ENCODE measurements at regions not wholly inside any gene's neighbourhood (a gene's known extent, or its start where the extent isn't known, plus 50 kb on each side); places are given as distances from the start of the nearest gene placed in this dataset.
"Not testable (repeated sequence)": the region's sequence is repeated elsewhere in the genome, so short reads cannot be mapped to it uniquely, and the experiment has no call there.

- DNase-seq (no peak), ATAC-seq (no peak)
- Mint-ChIP-seq H3K27me3 (no peaks in the 10 kb centered on the region), H3K36me3 (ENCODE audit: low read depth) (no peaks in the 10 kb centered on the region), H3K4me1 (no peaks in the 10 kb centered on the region), H3K9me3 (no peaks in the 10 kb centered on the region), H3K27ac (no peak overlapping the region), H3K4me3 (no peak overlapping the region)
Observed at GRCh38 chr10:22805304-22805703, 90.9 kb upstream of the PIP4K2A start.

DNA sequence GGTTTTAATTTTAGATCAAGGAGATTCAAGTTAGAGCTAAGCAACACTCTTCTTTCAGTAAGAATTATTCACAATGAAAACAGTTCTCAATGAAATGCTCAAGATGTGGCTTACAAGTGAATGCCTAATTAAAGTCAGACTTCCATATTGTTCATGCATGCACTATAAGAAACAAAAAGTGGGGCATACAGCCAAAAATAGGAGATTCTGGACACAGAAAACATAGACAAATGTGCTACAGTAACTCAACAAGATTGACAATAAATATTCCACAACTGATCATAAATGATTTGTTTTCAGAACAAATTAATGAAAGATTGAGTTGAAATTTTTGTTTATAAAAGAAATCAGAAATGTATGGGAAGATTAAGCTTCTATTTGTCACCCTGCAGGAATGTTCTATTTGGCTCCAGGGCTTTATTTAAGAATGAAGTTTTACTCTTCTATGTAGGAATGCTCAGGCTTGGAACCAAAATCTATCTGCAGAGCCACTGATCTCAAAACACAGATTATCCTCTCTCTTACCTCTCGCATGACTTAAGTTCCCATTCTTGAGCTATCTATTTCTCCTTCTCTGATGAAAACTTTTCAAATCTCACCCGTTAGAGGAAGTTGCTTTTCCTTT, 89.0 kb upstream of the PIP4K2A start:
- no peaks in the 10 kb centered on the region for H3K36me3 Mint-ChIP-seq (ENCODE audit: low read depth)
- DNase-seq: no peak
- H3K4me1 Mint-ChIP-seq: no peaks in the 10 kb centered on the region
- H3K9me3 Mint-ChIP-seq: no peaks in the 10 kb centered on the region
- H3K4me3 Mint-ChIP-seq: no peak overlapping the region
- no peaks in the 10 kb centered on the region for H3K27me3 Mint-ChIP-seq
- H3K27ac Mint-ChIP-seq: no peak overlapping the region
- ATAC-seq: no peak

GRCh38 chr10:22801785-22802184, 87.4 kb upstream of the PIP4K2A start:
- H3K4me3 Mint-ChIP-seq: no peak overlapping the region
- DNase-seq (no peak), ATAC-seq (no peak)
- H3K27me3 Mint-ChIP-seq: no peaks in the 10 kb centered on the region
- no peak overlapping the region for H3K27ac Mint-ChIP-seq
- no peaks in the 10 kb centered on the region for H3K36me3 Mint-ChIP-seq (ENCODE audit: low read depth)
- H3K9me3 Mint-ChIP-seq: peaks cover 3% of the 10 kb centered on the region
- H3K4me1 Mint-ChIP-seq: no peaks in the 10 kb centered on the region

DNA sequence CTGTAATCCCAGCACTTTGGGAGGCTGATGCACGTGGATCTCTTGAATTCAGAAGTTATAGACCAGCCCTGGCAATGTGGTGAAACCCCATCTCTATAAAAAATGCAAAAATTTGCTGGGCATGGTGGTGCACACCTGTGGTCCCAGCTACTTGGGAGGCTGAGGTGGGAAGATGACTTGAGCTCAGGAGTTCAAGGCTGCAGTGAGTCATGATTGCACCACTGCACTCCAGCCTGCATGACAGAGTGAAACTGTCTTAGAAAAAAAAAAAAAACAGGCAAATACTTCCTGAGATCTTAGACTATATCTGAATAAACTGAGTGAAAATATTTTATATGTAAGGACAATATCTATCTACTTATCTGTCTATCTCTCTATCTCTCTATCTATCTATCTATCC, 83.4 kb upstream of the PIP4K2A start:
- not testable (repeated sequence) for ATAC-seq; H3K36me3 Mint-ChIP-seq (ENCODE audit: low read depth); H3K27ac Mint-ChIP-seq; H3K4me1 Mint-ChIP-seq; DNase-seq; H3K9me3 Mint-ChIP-seq; H3K4me3 Mint-ChIP-seq; H3K27me3 Mint-ChIP-seq

GRCh38 chr10:22795546-22795945, 81.2 kb upstream of the PIP4K2A start:
- peaks cover 3% of the 10 kb centered on the region for H3K9me3 Mint-ChIP-seq
- no peaks in the 10 kb centered on the region for H3K4me1 Mint-ChIP-seq
- no peaks in the 10 kb centered on the region for H3K27me3 Mint-ChIP-seq
- no peak for ATAC-seq
- DNase-seq: no peak
- H3K36me3 Mint-ChIP-seq (ENCODE audit: low read depth): no peaks in the 10 kb centered on the region
- no peak overlapping the region for H3K27ac Mint-ChIP-seq
- H3K4me3 Mint-ChIP-seq: no peak overlapping the region

DNA sequence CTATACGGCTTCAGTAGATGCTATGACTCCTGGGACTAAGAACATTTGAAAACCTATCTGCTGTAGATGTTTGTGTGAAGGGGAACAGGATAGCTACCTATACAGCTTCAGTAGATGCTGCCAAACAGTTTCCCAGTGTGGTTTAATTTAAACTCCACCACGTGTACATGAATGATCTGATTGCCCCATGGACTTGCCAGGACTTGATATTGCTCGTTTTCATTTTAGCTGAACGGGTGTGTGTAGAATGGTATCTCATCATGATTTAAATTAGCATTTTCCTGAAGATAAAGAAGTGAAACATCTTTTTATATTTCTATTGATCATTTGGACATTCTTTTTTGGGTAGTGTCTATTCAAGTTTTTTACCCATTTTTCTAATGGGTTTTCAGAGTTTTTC, 77.8 kb upstream of the PIP4K2A start:
- ATAC-seq (no peak), DNase-seq (no peak)
- no peak overlapping the region for H3K4me3 Mint-ChIP-seq
- H3K27ac Mint-ChIP-seq: no peak overlapping the region
- no peaks in the 10 kb centered on the region for H3K36me3 Mint-ChIP-seq (ENCODE audit: low read depth)
- no peaks in the 10 kb centered on the region for H3K4me1 Mint-ChIP-seq
- no peaks in the 10 kb centered on the region for H3K27me3 Mint-ChIP-seq
- H3K9me3 Mint-ChIP-seq: no peaks in the 10 kb centered on the region

DNA sequence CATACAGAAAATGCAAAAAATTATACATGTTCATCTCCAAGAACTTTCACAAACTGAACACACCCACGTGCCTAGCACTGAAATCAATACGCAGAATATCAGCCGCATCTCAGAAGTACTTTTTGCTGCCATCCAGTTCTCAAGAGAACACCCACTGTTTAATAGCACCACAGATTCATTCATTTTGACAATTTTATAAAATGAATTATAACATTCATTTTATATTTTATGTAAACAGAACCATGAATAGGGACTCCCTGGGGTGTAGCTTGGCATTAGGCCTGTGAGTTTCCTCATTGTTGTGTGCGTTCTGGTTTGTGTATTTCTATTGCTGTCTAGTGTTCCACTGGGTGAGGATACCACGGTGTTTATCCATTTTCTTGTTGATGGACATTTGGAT, 77.3 kb upstream of the PIP4K2A start:
- Mint-ChIP-seq H3K9me3 (no peaks in the 10 kb centered on the region), H3K27me3 (no peaks in the 10 kb centered on the region), H3K4me1 (no peaks in the 10 kb centered on the region), H3K36me3 (ENCODE audit: low read depth) (no peaks in the 10 kb centered on the region), H3K27ac (no peak overlapping the region), H3K4me3 (no peak overlapping the region)
- ATAC-seq (no peak), DNase-seq (no peak)

- no peak for ATAC-seq
- Mint-ChIP-seq H3K4me1 (no peaks in the 10 kb centered on the region), H3K36me3 (ENCODE audit: low read depth) (no peaks in the 10 kb centered on the region), H3K27ac (no peak overlapping the region), H3K9me3 (no peaks in the 10 kb centered on the region), H3K4me3 (no peak overlapping the region), H3K27me3 (no peaks in the 10 kb centered on the region)
- no peak for DNase-seq
Observed at GRCh38 chr10:22784668-22785067, 70.3 kb upstream of the PIP4K2A start.

DNA sequence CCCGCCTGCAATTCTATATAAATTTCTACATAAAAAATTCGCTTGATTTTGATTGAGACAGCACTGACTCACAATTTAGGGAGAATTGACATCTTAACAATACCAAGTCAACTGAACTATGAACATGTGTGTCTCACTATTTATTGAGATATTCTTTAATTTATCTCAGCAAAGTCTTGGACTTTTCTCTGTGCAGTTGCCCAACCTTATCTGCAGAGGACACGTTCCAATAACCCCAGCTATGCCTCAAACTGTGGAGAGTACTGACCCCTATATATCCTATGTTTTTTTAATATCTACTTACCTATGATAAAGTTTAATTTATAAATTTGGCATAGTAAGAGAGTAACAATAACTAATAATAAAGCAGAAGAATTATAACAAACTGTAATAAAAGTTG, 69.4 kb upstream of the PIP4K2A start:
- no peaks in the 10 kb centered on the region for H3K27me3 Mint-ChIP-seq
- ATAC-seq (no peak), DNase-seq (no peak)
- no peaks in the 10 kb centered on the region for H3K36me3 Mint-ChIP-seq (ENCODE audit: low read depth)
- H3K27ac Mint-ChIP-seq: no peak overlapping the region
- no peaks in the 10 kb centered on the region for H3K4me1 Mint-ChIP-seq
- H3K4me3 Mint-ChIP-seq: no peak overlapping the region
- H3K9me3 Mint-ChIP-seq: no peaks in the 10 kb centered on the region

DNA sequence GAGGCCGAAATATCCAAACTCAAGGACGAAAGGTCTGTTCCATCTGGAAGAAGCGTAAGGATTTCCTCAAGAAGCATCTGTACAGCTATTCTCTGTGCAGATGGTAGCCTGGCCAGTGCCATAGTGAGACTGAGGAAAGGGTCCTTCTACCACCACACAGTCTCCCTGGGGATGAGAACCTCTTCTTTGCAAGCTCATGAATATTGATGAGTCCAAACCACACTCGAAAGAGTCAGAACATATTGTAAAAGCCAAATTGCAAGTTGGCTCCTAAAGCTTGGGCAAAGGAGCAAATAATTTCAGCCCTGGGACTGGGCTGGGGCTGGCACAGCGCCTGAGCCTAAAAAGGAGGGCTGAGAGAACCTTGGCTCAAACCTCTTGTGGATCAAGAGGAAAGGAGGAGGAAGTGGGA, 66.1 kb upstream of the PIP4K2A start:
- Mint-ChIP-seq H3K4me3 (no peak overlapping the region), H3K27me3 (no peaks in the 10 kb centered on the region), H3K9me3 (peaks cover 7% of the 10 kb centered on the region), H3K36me3 (ENCODE audit: low read depth) (peaks cover 5% of the 10 kb centered on the region), H3K4me1 (no peaks in the 10 kb centered on the region), H3K27ac (no peak overlapping the region)
- DNase-seq (no peak), ATAC-seq (no peak)

GRCh38 chr10:22779331-22780019, 65.1 kb upstream of the PIP4K2A start:
- Mint-ChIP-seq H3K27ac (no peak overlapping the region), H3K36me3 (ENCODE audit: low read depth) (peaks cover 5% of the 10 kb centered on the region), H3K4me3 (no peak overlapping the region), H3K9me3 (peaks cover 7% of the 10 kb centered on the region), H3K27me3 (no peaks in the 10 kb centered on the region), H3K4me1 (no peaks in the 10 kb centered on the region)
- ATAC-seq: no peak
- DNase-seq: no peak

- no peak overlapping the region for H3K27ac Mint-ChIP-seq
- no peak overlapping the region for H3K4me3 Mint-ChIP-seq
- no peaks in the 10 kb centered on the region for H3K4me1 Mint-ChIP-seq
- ATAC-seq (no peak), DNase-seq (no peak)
- H3K27me3 Mint-ChIP-seq: no peaks in the 10 kb centered on the region
- peaks cover 5% of the 10 kb centered on the region for H3K36me3 Mint-ChIP-seq (ENCODE audit: low read depth)
- peaks cover 13% of the 10 kb centered on the region for H3K9me3 Mint-ChIP-seq
Observed at GRCh38 chr10:22774102-22774501, 59.7 kb upstream of the PIP4K2A start.

DNA sequence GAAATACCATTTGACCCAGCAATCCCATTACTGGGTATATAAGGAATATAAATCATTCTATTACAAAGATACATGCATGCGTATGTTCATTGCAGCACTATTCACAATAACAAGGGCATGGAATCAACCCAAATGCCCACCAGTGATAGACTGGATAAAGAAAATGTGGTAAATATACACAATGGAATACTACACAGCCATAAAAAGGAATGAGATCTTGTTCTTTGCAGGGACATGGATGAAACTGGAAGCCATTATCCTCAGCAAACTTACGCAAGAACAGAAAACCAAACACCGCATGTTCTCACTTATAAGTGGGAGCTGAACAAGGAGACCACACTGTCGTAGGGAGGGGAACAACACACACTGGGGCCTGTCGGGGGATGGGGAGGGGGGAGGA, 57.3 kb upstream of the PIP4K2A start:
- not testable (repeated sequence) for H3K27ac Mint-ChIP-seq; H3K27me3 Mint-ChIP-seq; ATAC-seq; H3K4me3 Mint-ChIP-seq; H3K36me3 Mint-ChIP-seq (ENCODE audit: low read depth); DNase-seq; H3K4me1 Mint-ChIP-seq
- H3K9me3 Mint-ChIP-seq: peaks cover 13% of the 10 kb centered on the region

DNA sequence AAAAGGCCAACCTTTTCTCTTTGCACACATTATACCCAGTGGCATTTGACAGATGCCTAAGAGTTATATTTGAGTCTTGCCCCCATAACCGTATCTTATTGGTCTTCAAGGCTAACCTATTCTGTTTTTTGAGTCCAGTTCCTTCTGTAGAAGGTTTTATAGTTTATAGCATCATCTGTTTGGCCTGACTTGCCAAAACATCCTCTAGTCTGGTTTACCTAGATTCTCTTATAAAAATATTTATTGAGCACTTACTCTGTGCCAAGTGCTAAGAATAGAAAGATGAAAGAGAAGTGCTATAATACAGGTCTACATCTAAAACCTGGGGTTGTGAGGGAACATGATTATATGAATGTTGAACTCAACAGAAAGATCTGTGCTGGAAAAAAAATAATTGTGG, 55.9 kb upstream of the PIP4K2A start:
- H3K36me3 Mint-ChIP-seq (ENCODE audit: low read depth): no peaks in the 10 kb centered on the region
- H3K9me3 Mint-ChIP-seq: peaks cover 10% of the 10 kb centered on the region
- no peak overlapping the region for H3K27ac Mint-ChIP-seq
- H3K27me3 Mint-ChIP-seq: no peaks in the 10 kb centered on the region
- no peak overlapping the region for H3K4me3 Mint-ChIP-seq
- DNase-seq (no peak), ATAC-seq (no peak)
- H3K4me1 Mint-ChIP-seq: peaks cover 3% of the 10 kb centered on the region

GRCh38 chr10:22767859-22768258, 53.5 kb upstream of the PIP4K2A start:
- no peaks in the 10 kb centered on the region for H3K27me3 Mint-ChIP-seq
- H3K36me3 Mint-ChIP-seq (ENCODE audit: low read depth): no peaks in the 10 kb centered on the region

GRCh38 chr10:22766693-22767092, 52.3 kb upstream of the PIP4K2A start:
- H3K36me3 Mint-ChIP-seq (ENCODE audit: low read depth): no peaks in the 10 kb centered on the region
- H3K4me1 Mint-ChIP-seq: peaks cover 3% of the 10 kb centered on the region
- DNase-seq: no peak
- no peak for ATAC-seq
- no peak overlapping the region for H3K4me3 Mint-ChIP-seq
- peaks cover 10% of the 10 kb centered on the region for H3K9me3 Mint-ChIP-seq
- no peak overlapping the region for H3K27ac Mint-ChIP-seq
- no peaks in the 10 kb centered on the region for H3K27me3 Mint-ChIP-seq

More at GRCh38 chr10:22767859-22768258, 53.5 kb upstream of the PIP4K2A start:
- Mint-ChIP-seq H3K9me3 (peaks cover 10% of the 10 kb centered on the region), H3K4me1 (peaks cover 3% of the 10 kb centered on the region), H3K27ac (no peak overlapping the region), H3K4me3 (no peak overlapping the region)
- ATAC-seq (no peak), DNase-seq (no peak)

All from activated naive CD8-positive, alpha-beta T cell treated with anti-CD3 and anti-CD28 coated beads, Interleukin-2, amount 50 U/mL, for 24 hours (primary cell).